ENCODE measurements at regions not wholly inside any gene's neighbourhood (a gene's known extent, or its start where the extent isn't known, plus 50 kb on each side); places are given as distances from the start of the nearest gene placed in this dataset.

GRCh38 chr6:26205625-26206574 is 118.7 kb downstream of the HFE start (continued):
- TF ChIP-seq NFIC (IDR thresholded peaks at IDR 0.05; ENCODE audit: borderline replicate concordance) (no peak), MAX (IDR thresholded peaks at IDR 0.05; ENCODE audit: low read depth) (peak; percentile 7; the same call in 1 of the 2 replicates), EZH2phosphoT487 (IDR thresholded peaks at IDR 0.05; ENCODE audit: borderline replicate concordance, low read depth) (no peak), YY1 (IDR thresholded peaks at IDR 0.05; ENCODE audit: low read depth) (no peak), RAD21 (IDR thresholded peaks at IDR 0.05; ENCODE audit: low read length) (no peak), IRF3 (IDR thresholded peaks at IDR 0.05; ENCODE audit: low read depth, low read length) (no peak), USF2 (IDR thresholded peaks at IDR 0.05; ENCODE audit: borderline replicate concordance, low read depth, low read length) (no peak), RCOR1 (IDR thresholded peaks at IDR 0.05; ENCODE audit: low read length) (no peak), POLR2AphosphoS5 (IDR thresholded peaks at IDR 0.05; ENCODE audit: low read depth, low read length) (peak; percentile 25; the same call in 1 of the 2 replicates), RXRA (IDR thresholded peaks at IDR 0.05; ENCODE audit: borderline replicate concordance, low read depth) (no peak)

- peak; percentile 30 for DNase-seq
- ChIA-PET CTCF (interaction anchor here (2.9 kb wide), 1 partner anchor 9 kb away, joined by 10 read pairs; a partner anchor contains a TSS), POLR2A (interaction anchor here (0.5 to 6.3 kb wide), 8 partner anchors 9 to 1679 kb away, joined by 3 to 211 read pairs (median 4); a partner anchor contains a TSS)
- Histone ChIP-seq H3K9me3 (no peaks in the 10 kb centered on the region), H3K4me3 (ENCODE audit: low read depth in 2 of 2, low read length in 1 of 2) (peak overlapping the region; percentile 69 to 95), H3K9ac (peak overlapping the region; percentile 94), H3K27me3 (ENCODE audit: insufficient read depth) (no peaks in the 10 kb centered on the region), H3K4me2 (peak overlapping the region; percentile 78), H3K79me2 (ENCODE audit: insufficient read depth) (no peaks in the 10 kb centered on the region), H3K9me2 (no peaks in the 10 kb centered on the region), H3F3A (replicated peaks; ENCODE audit: insufficient read depth) (peaks cover 28% of the 10 kb centered on the region), H3K4me1 (ENCODE audit: control insufficient read depth in 1 of 2, insufficient read depth in 2 of 2, low read depth in 1 of 2, low read length in 1 of 2) (peaks cover 0 to 10% of the 10 kb centered on the region in 2 experiments; a peak in 3 of 4 replicates), H3K36me3 (replicated peaks in 1 of 2; ENCODE audit: control insufficient read depth in 1 of 2, insufficient read depth in 2 of 2, low read length in 1 of 2) (no peaks in the 10 kb centered on the region), H2AFZ (ENCODE audit: low read depth) (peak overlapping the region; percentile 5; the same call in 1 of the 2 replicates), H4K20me1 (ENCODE audit: insufficient read depth) (no peaks in the 10 kb centered on the region), H3K27ac (ENCODE audit: low read depth in 2 of 2, low read length in 1 of 2) (peak overlapping the region; percentile 97 to 99)
- 62% methylated on average over 8 of the region's 8 CpGs for WGBS (ENCODE audit: low lambda C conversion rate)
- TF ChIP-seq NFIC (IDR thresholded peaks at IDR 0.05; ENCODE audit: borderline replicate concordance) (no peak), IRF3 (IDR thresholded peaks at IDR 0.05; ENCODE audit: low read depth, low read length) (no peak), YY1 (IDR thresholded peaks at IDR 0.05; ENCODE audit: low read depth) (no peak), EZH2phosphoT487 (IDR thresholded peaks at IDR 0.05; ENCODE audit: borderline replicate concordance, low read depth) (no peak), CHD2 (IDR thresholded peaks at IDR 0.05; ENCODE audit: low read length, partially characterized antibody) (no peak), MXI1 (IDR thresholded peaks at IDR 0.05; ENCODE audit: low read depth, low read length) (no peak), EP300 (IDR thresholded peaks at IDR 0.05; ENCODE audit: borderline replicate concordance in 1 of 2, low read depth in 1 of 2, low read length in 1 of 2) (no peak), MEF2A (IDR thresholded peaks at IDR 0.05; ENCODE audit: borderline replicate concordance, low read depth) (no peak), RXRA (IDR thresholded peaks at IDR 0.05; ENCODE audit: borderline replicate concordance, low read depth) (no peak), NRF1 (IDR thresholded peaks at IDR 0.05; ENCODE audit: low read depth, low read length) (no peak), POLR2AphosphoS5 (IDR thresholded peaks at IDR 0.05; ENCODE audit: low read depth, low read length) (no peak), USF2 (IDR thresholded peaks at IDR 0.05; ENCODE audit: borderline replicate concordance, low read depth, low read length) (no peak), TAF1 (IDR thresholded peaks at IDR 0.05; ENCODE audit: borderline replicate concordance, low read depth, low read length) (no peak), JUND (IDR thresholded peaks at IDR 0.05) (no peak), RFX5 (IDR thresholded peaks at IDR 0.05; ENCODE audit: low read length) (no peak), CTCF (IDR thresholded peaks at IDR 0.05) (no peak), RAD21 (IDR thresholded peaks at IDR 0.05; ENCODE audit: low read length) (no peak)
These were observed 119.9 kb downstream of the HFE start for GRCh38 chr6:26206868-26207801.

All from SK-N-SH (cell line).